Activated CD4-positive, alpha-beta T cell treated with anti-CD3 and anti-CD28 coated beads, Interleukin-2, amount 10 ng/mL, durations not matched to agents 7 days and 5 days (primary cell): ENCODE measurements at regions not wholly inside any gene's neighbourhood (a gene's known extent, or its start where the extent isn't known, plus 50 kb on each side); places are given as distances from the start of the nearest gene placed in this dataset.

Experiments used
- CTCF ChIA-PET: fragments of 350-600 bp; sonication (Branson Sonifier 250); formaldehyde crosslinking; loops from one replicate; lab custom pipeline; 2021; ENCODE audit warnings: antibody characterized with exemption; lab: Charles Lee
- POLR2A ChIA-PET: fragments of 350-600 bp; sonication (Branson Sonifier 250); formaldehyde crosslinking; loops from one replicate; lab custom pipeline; 2021; ENCODE audit warnings: antibody characterized with exemption; lab: Charles Lee
- DNase-seq: peaks from one replicate; pipeline ENCODE4 v3.0.0-alpha.2; 2020
- H3K27ac Mint-ChIP-seq: one replicate; pipeline ENCODE4 v1.8.0; 2021; ENCODE audit warnings: mild to moderate bottlenecking, moderate library complexity, mixed read lengths
- H3K27me3 Mint-ChIP-seq: one replicate; pipeline ENCODE4 v1.8.0; 2021; ENCODE audit warnings: mixed read lengths
- H3K36me3 Mint-ChIP-seq: one replicate; pipeline ENCODE4 v1.8.0; 2021; ENCODE audit warnings: low read depth, mixed read lengths
- H3K4me1 Mint-ChIP-seq: one replicate; pipeline ENCODE4 v1.8.0; 2021; ENCODE audit warnings: mixed read lengths
- H3K4me3 Mint-ChIP-seq: one replicate; pipeline ENCODE4 v1.8.0; 2021; ENCODE audit warnings: mild to moderate bottlenecking, moderate library complexity, mixed read lengths
- H3K9me3 Mint-ChIP-seq: one replicate; pipeline ENCODE4 v1.8.0; 2021; ENCODE audit warnings: mixed read lengths

DNA sequence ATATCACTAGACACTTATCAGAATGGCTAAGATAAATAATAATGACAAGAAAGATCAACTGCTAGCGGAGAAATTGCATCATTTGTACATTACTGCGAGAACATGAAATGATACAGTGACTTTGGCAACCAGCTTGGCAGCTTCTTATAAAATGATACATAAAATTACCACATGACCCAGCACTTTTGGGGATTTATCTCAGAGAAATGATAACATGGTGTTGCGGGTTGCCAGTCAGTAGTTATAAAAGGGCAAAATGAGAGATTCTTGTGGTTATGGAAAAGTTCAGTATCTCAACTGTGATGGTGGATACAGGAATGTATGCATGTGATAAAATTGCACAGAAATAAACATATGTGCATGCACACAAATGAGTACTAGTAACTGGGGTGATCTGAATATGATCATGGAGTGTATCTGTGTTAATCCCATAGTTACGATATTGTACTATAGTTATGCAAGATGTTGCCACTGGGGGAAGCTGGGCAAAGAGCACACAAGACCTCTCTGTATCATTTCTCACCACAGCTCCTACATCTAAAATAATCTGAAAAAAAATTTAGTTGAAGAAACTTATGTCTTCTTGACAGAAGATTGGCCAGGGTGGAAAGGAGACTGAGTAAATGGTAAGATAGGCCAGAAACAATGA is 128.9 kb downstream of the NXNL2 start:
- Mint-ChIP-seq H3K4me3 (no peak overlapping the region), H3K36me3 (no peaks in the 10 kb centered on the region), H3K4me1 (no peaks in the 10 kb centered on the region), H3K27me3 (peaks cover 11% of the 10 kb centered on the region), H3K9me3 (no peaks in the 10 kb centered on the region), H3K27ac (no peak overlapping the region)
- ChIA-PET CTCF (no interaction called here), POLR2A (no interaction called here)
- DNase-seq, result no peak

DNA sequence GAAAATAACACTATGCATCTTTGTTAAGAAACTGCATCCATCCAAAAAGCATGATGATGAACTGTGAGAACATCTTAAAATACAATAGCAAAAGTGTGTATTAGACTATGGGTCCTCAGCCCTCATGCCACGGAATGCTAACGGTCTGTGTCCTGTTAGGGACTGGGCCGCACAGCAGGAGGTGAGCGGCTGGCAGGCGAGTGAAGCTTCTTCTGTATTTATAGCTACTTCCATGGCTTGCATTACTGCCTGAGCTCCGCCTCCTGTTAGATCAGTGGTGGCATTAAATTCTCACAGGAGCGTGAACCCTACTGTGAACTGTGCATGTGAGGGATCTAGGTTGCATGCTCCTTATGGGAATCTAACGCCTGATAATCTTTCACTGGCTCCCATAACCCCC is 129.8 kb downstream of the NXNL2 start:
- Mint-ChIP-seq H3K27ac (no peak overlapping the region), H3K36me3 (no peaks in the 10 kb centered on the region), H3K27me3 (peaks cover 11% of the 10 kb centered on the region), H3K4me1 (no peaks in the 10 kb centered on the region), H3K9me3 (no peaks in the 10 kb centered on the region), H3K4me3 (no peak overlapping the region)
- DNase-seq, result no peak
- ChIA-PET CTCF (no interaction called here), POLR2A (no interaction called here)

DNA sequence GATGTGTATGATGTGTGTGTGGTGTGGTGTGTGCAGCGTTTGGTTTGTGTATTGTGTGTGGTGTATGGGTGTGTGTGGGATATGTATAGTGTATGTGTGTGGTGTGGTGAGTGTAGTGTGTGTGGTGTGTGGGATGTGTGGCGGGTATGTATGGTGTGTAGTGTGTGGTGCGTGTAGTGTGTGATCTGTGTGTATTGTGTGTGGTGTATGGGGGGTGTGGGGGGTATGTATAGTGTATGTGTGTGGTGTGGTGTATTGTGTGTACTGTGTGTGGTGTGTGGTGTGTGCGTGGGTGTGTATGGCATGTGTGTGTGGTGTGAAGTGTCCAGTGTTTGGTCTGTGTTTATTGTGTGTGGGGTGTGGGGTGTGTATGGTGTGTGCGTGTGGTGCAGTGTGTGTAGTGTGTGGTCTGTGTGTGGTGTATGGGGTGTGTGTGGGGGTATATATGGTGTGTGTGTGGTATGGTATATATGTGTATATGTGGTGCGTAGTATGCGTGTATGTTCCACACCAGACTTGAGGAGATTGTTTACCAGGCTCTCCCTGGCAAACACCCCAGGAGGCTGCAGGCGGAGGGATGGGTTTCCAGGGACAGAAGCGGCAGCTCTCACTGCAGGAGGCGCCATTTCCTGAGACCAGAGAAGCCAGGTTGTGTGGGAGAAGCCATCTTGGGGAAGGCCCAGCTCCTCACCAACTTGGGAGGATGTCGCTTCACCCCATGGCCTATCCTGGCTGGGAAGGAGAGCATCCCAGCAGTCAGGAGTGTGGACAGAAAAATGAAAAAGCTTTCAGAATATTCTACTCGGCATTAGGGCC is 138.1 kb downstream of the NXNL2 start:
- H3K27me3 Mint-ChIP-seq, result no peaks in the 10 kb centered on the region
- no peak overlapping the region for H3K4me3 Mint-ChIP-seq
- ChIA-PET POLR2A (no interaction called here), CTCF (no interaction called here)
- no peaks in the 10 kb centered on the region for H3K4me1 Mint-ChIP-seq
- no peaks in the 10 kb centered on the region for H3K9me3 Mint-ChIP-seq
- no peak for DNase-seq
- no peaks in the 10 kb centered on the region for H3K36me3 Mint-ChIP-seq
- H3K27ac Mint-ChIP-seq, result no peak overlapping the region

DNA sequence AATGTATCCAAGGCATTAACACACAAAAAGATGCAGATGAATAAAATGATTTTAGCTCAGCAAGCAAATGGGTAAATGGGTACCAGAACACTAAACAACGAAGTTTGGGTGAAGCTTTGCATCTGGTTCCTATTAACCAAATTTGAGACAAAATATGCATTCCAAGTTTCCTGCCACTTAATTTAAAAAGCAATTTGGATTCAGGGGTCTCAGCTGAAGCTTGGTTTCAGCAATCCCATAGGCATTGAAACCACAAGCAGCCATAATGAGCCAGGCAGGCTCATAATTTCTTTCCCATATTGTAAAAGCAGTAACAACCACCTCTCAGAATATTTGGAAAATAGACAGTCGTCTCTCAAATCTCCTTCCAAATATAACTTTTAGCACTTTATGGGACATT is 138.9 kb downstream of the NXNL2 start:
- H3K36me3 Mint-ChIP-seq, result no peaks in the 10 kb centered on the region
- POLR2A ChIA-PET, result no interaction called here
- H3K27me3 Mint-ChIP-seq, result no peaks in the 10 kb centered on the region
- no peaks in the 10 kb centered on the region for H3K9me3 Mint-ChIP-seq
- no peak for DNase-seq
- no peak overlapping the region for H3K27ac Mint-ChIP-seq
- CTCF ChIA-PET, result no interaction called here
- no peak overlapping the region for H3K4me3 Mint-ChIP-seq
- no peaks in the 10 kb centered on the region for H3K4me1 Mint-ChIP-seq

DNA sequence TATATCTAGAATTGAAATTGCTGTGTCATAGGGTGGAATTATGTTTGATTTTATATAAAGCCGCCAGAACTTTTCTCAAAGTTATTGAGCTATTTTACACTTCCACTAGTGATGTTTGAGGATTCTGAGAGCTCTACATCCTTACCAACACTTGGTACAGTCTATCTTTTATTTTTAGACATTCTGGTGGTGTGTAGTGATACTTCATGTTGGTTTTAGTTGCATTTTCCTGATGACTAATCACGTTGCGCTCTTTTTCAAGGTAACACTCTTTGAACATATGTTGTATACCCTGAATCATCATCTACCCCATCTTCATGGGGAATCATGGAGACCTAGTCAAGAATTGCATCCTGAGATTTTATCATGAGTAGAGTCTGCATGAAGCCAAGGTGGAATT is 141.7 kb downstream of the NXNL2 start:
- no peak overlapping the region for H3K4me3 Mint-ChIP-seq
- H3K4me1 Mint-ChIP-seq, result no peaks in the 10 kb centered on the region
- ChIA-PET POLR2A (no interaction called here), CTCF (no interaction called here)
- DNase-seq, result no peak
- H3K27me3 Mint-ChIP-seq, result no peaks in the 10 kb centered on the region
- no peaks in the 10 kb centered on the region for H3K36me3 Mint-ChIP-seq
- H3K9me3 Mint-ChIP-seq, result no peaks in the 10 kb centered on the region
- no peak overlapping the region for H3K27ac Mint-ChIP-seq

DNA sequence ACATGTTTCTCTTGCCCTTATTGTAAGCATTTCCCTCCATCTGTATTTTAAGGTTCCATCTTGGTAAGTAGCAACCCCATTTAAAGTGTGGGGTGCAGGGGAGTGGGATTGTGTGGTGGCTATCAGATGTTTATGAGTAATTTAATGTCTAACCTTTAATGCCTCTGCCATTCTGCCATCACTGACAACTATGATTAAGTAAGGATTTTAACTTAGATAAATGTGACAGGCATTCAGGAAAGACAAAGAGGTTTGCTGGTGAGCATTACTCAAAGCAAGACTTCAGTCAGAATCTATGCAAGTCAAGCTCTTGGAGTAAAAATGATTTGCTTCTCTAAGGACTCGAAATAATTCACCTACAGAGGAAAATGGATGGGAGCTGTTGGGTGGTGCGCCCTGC is 143.0 kb downstream of the NXNL2 start:
- H3K9me3 Mint-ChIP-seq, result no peaks in the 10 kb centered on the region
- ChIA-PET POLR2A (no interaction called here), CTCF (no interaction called here)
- no peaks in the 10 kb centered on the region for H3K4me1 Mint-ChIP-seq
- DNase-seq, result no peak
- H3K4me3 Mint-ChIP-seq, result no peak overlapping the region
- no peaks in the 10 kb centered on the region for H3K36me3 Mint-ChIP-seq
- no peak overlapping the region for H3K27ac Mint-ChIP-seq
- no peaks in the 10 kb centered on the region for H3K27me3 Mint-ChIP-seq

DNA sequence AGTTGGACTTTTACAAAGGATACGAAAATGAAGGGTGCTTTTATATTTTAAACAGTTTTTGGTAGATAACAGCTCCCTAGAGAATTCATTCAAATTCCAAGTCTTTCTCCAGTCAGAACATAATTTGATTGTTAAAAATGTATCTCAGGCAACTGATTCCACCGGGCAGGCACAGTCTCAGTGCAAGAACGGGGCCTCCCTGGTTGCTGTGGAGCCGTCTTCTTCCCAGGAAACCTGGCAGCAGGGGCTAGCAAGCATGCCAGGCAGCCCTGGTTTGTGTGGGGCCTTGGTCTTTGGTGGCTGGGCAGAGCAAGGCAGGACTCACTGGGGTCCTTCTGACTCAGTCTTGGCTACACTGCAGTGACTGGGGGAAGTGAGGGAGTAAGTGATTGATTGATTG is 143.5 kb downstream of the NXNL2 start:
- Mint-ChIP-seq H3K4me3 (no peak overlapping the region), H3K4me1 (no peaks in the 10 kb centered on the region), H3K9me3 (no peaks in the 10 kb centered on the region), H3K36me3 (no peaks in the 10 kb centered on the region), H3K27ac (no peak overlapping the region), H3K27me3 (no peaks in the 10 kb centered on the region)
- no peak for DNase-seq
- ChIA-PET CTCF (no interaction called here), POLR2A (no interaction called here)

DNA sequence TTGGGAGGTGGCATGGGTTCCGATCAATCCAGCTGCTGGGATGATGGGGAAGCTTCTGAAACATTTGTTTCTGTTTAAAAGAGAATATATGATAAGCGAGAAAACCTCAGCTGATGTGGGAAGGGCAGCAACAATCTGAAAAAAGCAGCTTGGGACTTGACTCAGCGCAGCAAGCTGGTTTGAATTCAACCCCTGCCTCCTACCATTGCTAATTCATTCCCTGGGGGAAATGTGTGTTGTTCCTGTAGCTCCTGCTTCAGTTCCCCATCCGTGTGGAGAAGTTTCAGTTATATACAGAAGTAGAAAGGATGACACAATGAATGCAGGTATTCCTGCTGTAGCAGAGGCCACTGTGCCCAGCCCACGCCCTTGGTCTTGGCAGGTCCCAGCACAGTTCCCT is 145.1 kb downstream of the NXNL2 start:
- ChIA-PET CTCF (no interaction called here), POLR2A (no interaction called here)
- no peak for DNase-seq
- no peaks in the 10 kb centered on the region for H3K9me3 Mint-ChIP-seq
- H3K27ac Mint-ChIP-seq, result no peak overlapping the region
- H3K4me3 Mint-ChIP-seq, result no peak overlapping the region
- no peaks in the 10 kb centered on the region for H3K36me3 Mint-ChIP-seq
- H3K4me1 Mint-ChIP-seq, result no peaks in the 10 kb centered on the region
- no peaks in the 10 kb centered on the region for H3K27me3 Mint-ChIP-seq

DNA sequence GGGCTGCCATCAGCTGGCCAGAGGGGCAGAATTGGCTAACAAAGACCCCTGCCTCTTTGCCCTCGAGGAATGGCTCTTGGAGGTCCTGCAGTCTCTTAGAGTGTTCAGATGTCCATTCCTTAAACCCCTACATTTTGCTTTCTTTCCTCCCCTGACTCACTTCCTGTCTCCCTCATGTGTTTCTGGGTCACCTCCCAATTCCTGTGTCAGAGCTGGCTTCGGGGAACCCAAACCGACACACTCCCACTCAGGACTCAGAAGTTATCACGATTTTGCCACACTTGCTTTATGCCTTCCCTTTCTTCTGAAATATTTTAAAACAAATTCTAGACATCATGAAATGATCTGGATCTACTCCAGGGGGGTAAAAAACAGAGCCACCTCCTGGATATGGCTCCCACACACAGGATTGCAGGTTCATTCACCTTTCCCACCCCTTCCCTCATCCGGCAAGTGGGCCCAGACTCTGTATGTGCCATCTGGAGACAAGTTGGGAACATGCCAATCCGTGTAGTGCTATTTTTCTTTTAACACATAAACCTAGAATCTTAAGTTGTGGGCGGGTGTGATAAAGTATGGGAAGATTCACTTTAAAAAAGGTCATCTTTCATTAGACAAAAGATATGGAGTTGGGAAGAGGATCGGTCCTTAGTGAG is 145.7 kb downstream of the NXNL2 start:
- Mint-ChIP-seq H3K4me1 (no peaks in the 10 kb centered on the region), H3K27ac (no peak overlapping the region), H3K4me3 (no peak overlapping the region), H3K9me3 (no peaks in the 10 kb centered on the region), H3K36me3 (no peaks in the 10 kb centered on the region), H3K27me3 (no peaks in the 10 kb centered on the region)
- POLR2A ChIA-PET, result no interaction called here
- DNase-seq, result no peak
- CTCF ChIA-PET, result no interaction called here

DNA sequence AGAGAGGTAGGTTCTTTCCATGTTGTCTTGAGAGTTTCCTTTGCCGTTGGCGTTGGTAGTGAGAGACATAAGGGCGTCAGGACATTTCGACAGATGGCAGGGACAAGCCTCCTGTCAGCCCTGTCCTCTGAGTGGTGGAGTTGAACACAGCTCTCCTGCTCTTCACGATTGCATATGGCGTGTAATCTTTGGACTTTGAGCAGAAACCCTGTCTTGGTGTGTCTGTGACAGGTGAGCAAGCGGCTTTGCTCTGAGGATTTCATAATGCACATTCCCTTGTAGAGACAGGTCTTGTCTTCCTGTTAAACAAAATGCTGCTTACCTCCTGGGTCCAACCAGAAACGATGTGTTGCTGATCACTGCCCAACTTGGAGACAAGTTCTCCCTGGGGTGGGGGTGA is 146.5 kb downstream of the NXNL2 start:
- Mint-ChIP-seq H3K4me1 (no peaks in the 10 kb centered on the region), H3K27ac (no peak overlapping the region), H3K36me3 (no peaks in the 10 kb centered on the region), H3K27me3 (no peaks in the 10 kb centered on the region), H3K9me3 (no peaks in the 10 kb centered on the region), H3K4me3 (no peak overlapping the region)
- POLR2A ChIA-PET, result no interaction called here
- DNase-seq, result no peak
- CTCF ChIA-PET, result no interaction called here

DNA sequence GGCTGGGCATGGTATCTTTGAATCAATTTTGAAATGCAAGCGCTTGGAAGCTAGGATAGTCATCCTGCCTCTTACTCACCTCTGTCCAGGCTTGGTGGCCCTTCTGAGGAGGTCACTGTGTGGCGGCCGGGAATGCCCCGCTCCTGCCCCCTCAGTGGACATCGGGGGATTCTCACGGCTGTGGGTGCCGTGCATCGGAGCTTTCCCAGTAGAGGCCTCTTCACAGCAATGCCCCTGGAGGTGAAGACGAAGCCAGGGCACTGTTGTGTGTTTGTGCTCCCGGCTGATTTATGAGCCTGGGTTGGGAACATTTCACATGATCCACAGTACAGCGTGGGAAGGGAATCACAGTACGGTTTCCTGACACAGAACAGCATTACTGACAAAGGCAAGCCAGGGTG is 147.5 kb downstream of the NXNL2 start:
- Mint-ChIP-seq H3K36me3 (no peaks in the 10 kb centered on the region), H3K9me3 (no peaks in the 10 kb centered on the region), H3K4me1 (no peaks in the 10 kb centered on the region), H3K27ac (no peak overlapping the region), H3K27me3 (no peaks in the 10 kb centered on the region), H3K4me3 (no peak overlapping the region)
- POLR2A ChIA-PET, result no interaction called here
- CTCF ChIA-PET, result no interaction called here
- DNase-seq, result no peak

DNA sequence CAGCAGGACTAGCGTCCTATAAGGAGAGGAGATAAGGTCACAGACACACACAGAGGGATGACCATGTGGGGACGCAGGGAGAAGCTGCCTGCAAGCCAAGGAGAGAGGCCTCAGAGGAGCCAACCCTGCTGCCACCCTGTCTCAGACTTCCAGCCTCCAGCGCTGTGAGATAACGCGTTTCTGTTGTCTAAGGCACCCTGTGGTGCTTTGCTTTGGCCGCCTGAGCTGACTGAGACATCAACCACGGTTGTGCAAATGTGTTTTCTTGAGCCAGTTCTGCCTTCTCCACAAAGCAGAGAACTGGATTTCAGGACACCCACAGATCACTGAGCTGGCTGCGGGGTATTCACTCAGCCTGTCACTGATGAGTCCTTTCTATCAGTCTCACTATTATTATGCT is 149.1 kb downstream of the NXNL2 start:
- peaks cover 2% of the 10 kb centered on the region for H3K27me3 Mint-ChIP-seq
- no peak overlapping the region for H3K27ac Mint-ChIP-seq
- no peak overlapping the region for H3K4me3 Mint-ChIP-seq
- ChIA-PET CTCF (no interaction called here), POLR2A (no interaction called here)
- DNase-seq, result no peak
- H3K36me3 Mint-ChIP-seq, result no peaks in the 10 kb centered on the region
- no peaks in the 10 kb centered on the region for H3K4me1 Mint-ChIP-seq
- no peaks in the 10 kb centered on the region for H3K9me3 Mint-ChIP-seq

DNA sequence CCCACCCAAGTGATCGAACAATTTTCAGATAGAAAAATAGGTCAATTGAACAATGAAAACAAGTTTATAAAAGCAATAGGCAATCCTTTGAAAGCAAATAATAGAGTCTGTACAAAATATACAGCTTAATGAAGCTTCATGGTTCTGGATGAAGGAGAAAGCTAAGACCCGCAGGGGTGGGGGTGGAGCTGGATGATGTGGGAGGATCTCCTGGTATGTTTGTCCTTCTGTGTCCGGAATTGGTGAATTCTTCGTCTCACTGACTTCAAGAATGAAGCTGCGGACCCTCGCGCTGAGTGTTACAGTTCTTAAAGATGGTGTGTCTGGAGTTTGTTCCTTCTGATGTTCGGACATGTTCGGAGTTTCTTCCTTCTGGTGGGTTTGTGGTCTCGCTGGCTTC is 149.9 kb downstream of the NXNL2 start:
- Mint-ChIP-seq H3K27ac (no peak overlapping the region), H3K4me1 (no peaks in the 10 kb centered on the region), H3K27me3 (peaks cover 3% of the 10 kb centered on the region), H3K36me3 (no peaks in the 10 kb centered on the region), H3K9me3 (no peaks in the 10 kb centered on the region), H3K4me3 (no peak overlapping the region)
- CTCF ChIA-PET, result no interaction called here
- no peak for DNase-seq
- POLR2A ChIA-PET, result no interaction called here
